A673 (cell line): ENCODE measurements at regions not wholly inside any gene's neighbourhood (a gene's known extent, or its start where the extent isn't known, plus 50 kb on each side); places are given as distances from the start of the nearest gene placed in this dataset.

Experiments used
- BruUV-seq: library from RNA; stranded (reverse); fragments of 400-500 nt; replicated peaks from 2 replicates; lab custom pipeline; 2021; lab: Mats Ljungman, UMichigan
- CTCF ChIA-PET: fragments of 300-600 bp; sonication (Branson Sonifier 250); formaldehyde crosslinking; loops from one replicate; lab custom pipeline; 2022; ENCODE audit warnings: antibody characterized with exemption; lab: Charles Lee
- POLR2A ChIA-PET: fragments of 300-600 bp; sonication (Branson Sonifier 250); formaldehyde crosslinking; loops from one replicate; lab custom pipeline; 2022; ENCODE audit warnings: antibody characterized with exemption; ENCODE audit not compliant: low non-redundant PET; lab: Charles Lee
- DNase-seq: peaks from one replicate; pipeline ENCODE4 v3.0.0-alpha.2; 2015; ENCODE audit warnings: low spot score
- H3K27ac ChIP-seq: fragments of 200-600 bp; sonication (generic); 2 replicates; pipeline ENCODE4 v1.5.1; 2016; ENCODE audit warnings: mixed run types, low read depth, mild to moderate bottlenecking, mixed read lengths, antibody characterized with exemption, low read length; ENCODE audit not compliant: poor library complexity, severe bottlenecking
- H3K27me3 ChIP-seq: fragments of 200-600 bp; sonication (generic); replicated peaks from 2 replicates; pipeline ENCODE4 v1.6.1; 2017; ENCODE audit warnings: mixed run types, low read depth, mild to moderate bottlenecking, mixed read lengths, antibody characterized with exemption, low read length; ENCODE audit not compliant: insufficient read depth, poor library complexity
- H3K36me3 ChIP-seq: fragments of 200-600 bp; sonication (generic); 2 replicates; pipeline ENCODE4 v1.6.1; 2016; ENCODE audit warnings: mixed run types, mild to moderate bottlenecking, mixed read lengths, antibody characterized with exemption, low read length; ENCODE audit not compliant: insufficient read depth, poor library complexity, severe bottlenecking
- H3K4me1 ChIP-seq: fragments of 200-600 bp; sonication (generic); 2 replicates; pipeline ENCODE4 v1.6.1; 2017; ENCODE audit warnings: mixed run types, mild to moderate bottlenecking, mixed read lengths, antibody characterized with exemption, low read length; ENCODE audit not compliant: insufficient read depth, poor library complexity, severe bottlenecking
- H3K4me3 ChIP-seq: fragments of 200-600 bp; sonication (generic); 2 replicates; pipeline ENCODE4 v1.5.1; 2016; ENCODE audit warnings: low read depth, mixed run types, mild to moderate bottlenecking, mixed read lengths, low read length; ENCODE audit not compliant: poor library complexity, severe bottlenecking
- H3K9me3 ChIP-seq: fragments of 200-600 bp; sonication (generic); 2 replicates; pipeline ENCODE4 v1.6.1; 2016; ENCODE audit warnings: mixed run types, low read depth, mild to moderate bottlenecking, mixed read lengths, antibody characterized with exemption, low read length; ENCODE audit not compliant: poor library complexity, severe bottlenecking
- EZH2 ChIP-seq: fragments of 200-600 bp; sonication (generic); IDR thresholded peaks from 2 replicates; pipeline ENCODE4 v1.6.1; 2017; ENCODE audit warnings: borderline replicate concordance, low read depth, mild to moderate bottlenecking, mixed read lengths, antibody characterized with exemption, low read length; ENCODE audit not compliant: poor library complexity, severe bottlenecking
- intact Hi-C: fragments of 100-400 bp; cut with micrococcal nuclease; formaldehyde crosslinking; loops from one replicate; pipeline ENCODE4 v1.10.0; 2022; ENCODE audit not compliant: unreplicated experiment
- TF ChIP-seq, protein P1 (sequence below): fragments of 300-800, 200-600 bp; sonication (generic); conservative IDR thresholded peaks from 2 replicates; pipeline ENCODE4 v1.5.1; 2017; ENCODE audit warnings: low read depth, mild to moderate bottlenecking, antibody characterized with exemption, low read length, moderate library complexity, mixed read lengths

DNA sequence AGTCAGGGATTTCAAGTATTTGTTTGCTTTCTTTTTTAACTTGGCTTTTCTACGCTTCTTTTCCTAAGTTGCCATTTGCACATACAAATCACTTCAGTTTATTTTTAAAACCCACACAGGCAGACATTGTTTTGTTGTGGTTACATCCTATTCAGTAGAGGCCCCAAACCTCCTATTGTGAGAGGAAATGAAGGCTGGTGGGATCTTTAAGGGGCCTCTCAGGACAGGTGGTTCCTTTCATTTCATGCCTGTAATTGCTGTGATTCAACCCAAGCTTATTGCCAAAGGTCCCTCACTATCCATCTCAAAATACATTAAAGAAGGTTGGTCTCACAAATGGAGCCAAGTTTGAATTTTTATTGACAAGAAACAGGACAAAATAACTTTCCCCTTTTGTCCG lies 257.1 kb downstream of the ADAMTS20 start:
- CTCF ChIA-PET = no interaction called here
- H3K27me3 ChIP-seq = no peaks in the 10 kb centered on the region

DNA sequence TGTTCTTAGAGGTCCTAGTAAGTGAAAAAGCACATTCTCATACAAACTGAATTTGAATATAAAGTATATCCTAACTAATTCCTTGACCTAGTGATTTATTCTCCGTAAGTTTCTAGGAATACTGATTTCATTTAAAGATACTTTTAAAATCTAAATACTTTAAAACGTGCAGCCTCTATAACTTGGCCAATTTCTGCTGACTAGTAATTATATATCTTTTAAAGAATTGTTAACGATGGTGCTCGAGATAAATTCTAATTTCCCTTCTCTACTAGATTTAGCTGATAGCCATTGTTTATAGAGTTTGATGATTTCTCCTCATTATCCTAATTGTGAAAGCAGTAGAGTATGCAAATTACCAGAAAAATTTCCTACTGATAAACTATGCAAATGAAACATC lies 257.9 kb downstream of the ADAMTS20 start:
- CTCF ChIA-PET = no interaction called here
- H3K36me3 ChIP-seq = no peaks in the 10 kb centered on the region
- peaks cover 3% of the 10 kb centered on the region for H3K4me1 ChIP-seq
- no peak overlapping the region for H3K27ac ChIP-seq
- TF ChIP-seq, protein P1, sequence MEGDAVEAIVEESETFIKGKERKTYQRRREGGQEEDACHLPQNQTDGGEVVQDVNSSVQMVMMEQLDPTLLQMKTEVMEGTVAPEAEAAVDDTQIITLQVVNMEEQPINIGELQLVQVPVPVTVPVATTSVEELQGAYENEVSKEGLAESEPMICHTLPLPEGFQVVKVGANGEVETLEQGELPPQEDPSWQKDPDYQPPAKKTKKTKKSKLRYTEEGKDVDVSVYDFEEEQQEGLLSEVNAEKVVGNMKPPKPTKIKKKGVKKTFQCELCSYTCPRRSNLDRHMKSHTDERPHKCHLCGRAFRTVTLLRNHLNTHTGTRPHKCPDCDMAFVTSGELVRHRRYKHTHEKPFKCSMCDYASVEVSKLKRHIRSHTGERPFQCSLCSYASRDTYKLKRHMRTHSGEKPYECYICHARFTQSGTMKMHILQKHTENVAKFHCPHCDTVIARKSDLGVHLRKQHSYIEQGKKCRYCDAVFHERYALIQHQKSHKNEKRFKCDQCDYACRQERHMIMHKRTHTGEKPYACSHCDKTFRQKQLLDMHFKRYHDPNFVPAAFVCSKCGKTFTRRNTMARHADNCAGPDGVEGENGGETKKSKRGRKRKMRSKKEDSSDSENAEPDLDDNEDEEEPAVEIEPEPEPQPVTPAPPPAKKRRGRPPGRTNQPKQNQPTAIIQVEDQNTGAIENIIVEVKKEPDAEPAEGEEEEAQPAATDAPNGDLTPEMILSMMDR = no peak
- TF ChIP-seq EZH2 = no peak
- BruUV-seq = no TSS peak
- DNase-seq = no peak
- no peaks in the 10 kb centered on the region for H3K9me3 ChIP-seq
- intact Hi-C loops = no loop called here
- H3K4me3 ChIP-seq = no peak overlapping the region
- POLR2A ChIA-PET = no interaction called here
- no peaks in the 10 kb centered on the region for H3K27me3 ChIP-seq

More for the DNA sequence above, 257.1 kb downstream of the ADAMTS20 start:
- intact Hi-C loops = no loop called here
- Histone ChIP-seq H3K4me3 (no peak overlapping the region), H3K36me3 (no peaks in the 10 kb centered on the region), H3K27ac (no peak overlapping the region), H3K9me3 (no peaks in the 10 kb centered on the region), H3K4me1 (no peaks in the 10 kb centered on the region)
- TF ChIP-seq, protein P1 = no peak
- TF ChIP-seq EZH2 = no peak
- no peak for DNase-seq
- POLR2A ChIA-PET = no interaction called here
- no TSS peak for BruUV-seq

DNA sequence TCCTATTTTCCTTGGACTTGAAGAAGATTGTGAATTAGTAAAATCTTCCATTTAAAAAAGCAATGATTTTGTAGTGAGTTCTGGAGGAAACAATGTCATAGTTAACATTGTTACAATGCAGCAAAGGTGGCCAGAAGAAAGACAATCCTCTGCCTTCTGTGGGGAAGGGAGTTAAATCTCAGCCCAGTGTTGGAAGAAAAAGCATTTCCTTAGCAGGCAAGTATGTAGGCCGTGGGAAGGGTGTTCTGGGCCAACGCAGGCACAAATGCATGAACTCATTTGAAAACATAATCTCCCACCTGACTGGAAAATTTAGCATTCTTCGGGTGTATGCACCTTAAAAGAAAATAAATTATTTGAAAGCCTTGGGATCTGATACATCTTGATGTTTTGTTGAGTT lies 258.6 kb downstream of the ADAMTS20 start:
- ChIA-PET CTCF (no interaction called here), POLR2A (no interaction called here)
- intact Hi-C loops = no loop called here
- DNase-seq = no peak
- Histone ChIP-seq H3K9me3 (no peaks in the 10 kb centered on the region), H3K4me3 (no peak overlapping the region), H3K4me1 (peaks cover 4% of the 10 kb centered on the region), H3K27me3 (no peaks in the 10 kb centered on the region), H3K36me3 (no peaks in the 10 kb centered on the region), H3K27ac (no peak overlapping the region)
- no peak for TF ChIP-seq EZH2
- TF ChIP-seq, protein P1 = no peak
- BruUV-seq = no TSS peak
